ENCODE measurements at regions not wholly inside any gene's neighbourhood (a gene's known extent, or its start where the extent isn't known, plus 50 kb on each side); places are given as distances from the start of the nearest gene placed in this dataset.

- DNase-seq (ENCODE audit: low spot score) = no peak
Observed at GRCh38 chr5:167481345-167481744, 810.1 kb upstream of the WWC1 start.

GRCh38 chr5:167482555-167482954 lies 808.9 kb upstream of the WWC1 start:
- no peak for DNase-seq (ENCODE audit: low spot score)

DNA sequence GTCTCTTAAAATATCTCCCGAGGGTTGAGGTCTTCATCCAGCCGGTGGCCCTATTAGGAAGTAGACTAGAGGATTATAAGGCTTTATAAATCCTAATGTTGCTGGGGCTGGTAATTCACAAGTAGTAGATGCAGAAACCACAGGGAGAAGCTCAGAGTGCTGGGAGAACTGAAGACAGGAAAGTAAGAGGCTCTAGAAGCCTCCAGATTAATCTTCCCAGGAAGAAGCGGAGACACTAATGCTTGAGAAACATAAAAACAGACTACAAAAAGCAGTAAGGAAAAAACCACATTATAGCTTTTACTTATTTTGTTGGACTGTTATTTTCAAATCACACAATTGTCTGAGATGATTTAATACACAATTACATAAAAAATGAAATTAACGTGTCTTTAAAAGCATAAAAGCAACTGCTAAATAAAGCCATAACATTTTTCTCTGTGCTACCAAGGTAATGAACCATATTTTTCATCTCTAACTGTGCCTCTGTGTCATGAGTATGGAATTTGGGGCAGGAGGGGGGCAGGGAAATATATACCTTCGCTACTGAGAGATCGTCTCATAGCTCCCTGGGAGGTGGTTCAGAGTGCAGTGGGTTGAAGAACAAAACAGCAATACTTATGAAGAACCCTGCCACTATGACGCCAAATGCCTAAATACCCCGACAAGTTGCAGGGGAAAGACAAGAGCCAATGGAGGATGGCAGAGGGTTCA lies 806.2 kb upstream of the WWC1 start:
- no peak for DNase-seq (ENCODE audit: low spot score)

- no peak for DNase-seq (ENCODE audit: low spot score)
Observed at GRCh38 chr5:167488371-167488770, 803.1 kb upstream of the WWC1 start.

GRCh38 chr5:167489202-167489601 lies 802.2 kb upstream of the WWC1 start:
- DNase-seq (ENCODE audit: low spot score) = no peak

- DNase-seq (ENCODE audit: low spot score) = no peak
Observed at GRCh38 chr5:167503926-167504720, 787.3 kb upstream of the WWC1 start.

- DNase-seq (ENCODE audit: low spot score) = no peak
Observed at GRCh38 chr5:167507463-167508233, 783.8 kb upstream of the WWC1 start.

- DNase-seq (ENCODE audit: low spot score) = no peak
Observed at GRCh38 chr5:167509076-167509475, 782.4 kb upstream of the WWC1 start.

- no peak for DNase-seq (ENCODE audit: low spot score)
Observed at GRCh38 chr5:167511276-167511675, 780.2 kb upstream of the WWC1 start.

DNA sequence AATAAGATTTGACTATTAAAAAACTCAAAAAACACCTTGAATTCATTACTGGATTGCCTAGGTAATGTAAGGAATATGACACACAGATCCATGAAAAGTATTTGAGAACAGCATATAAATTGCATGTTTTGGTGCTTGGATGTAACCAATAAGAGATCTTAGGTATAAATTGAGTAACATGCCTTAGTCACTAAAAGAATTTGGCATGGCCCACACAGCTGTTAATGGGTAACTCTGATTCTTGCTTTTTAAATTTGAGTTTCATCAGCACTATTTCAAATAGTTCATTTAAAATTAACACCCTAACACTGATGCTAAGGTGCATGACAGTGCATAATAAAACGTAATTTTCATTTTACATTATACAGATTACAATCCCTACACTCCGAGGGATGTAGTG lies 779.3 kb upstream of the WWC1 start:
- DNase-seq (ENCODE audit: low spot score) = no peak

GRCh38 chr5:167513381-167513780 lies 778.1 kb upstream of the WWC1 start:
- no peak for DNase-seq (ENCODE audit: low spot score)

DNA sequence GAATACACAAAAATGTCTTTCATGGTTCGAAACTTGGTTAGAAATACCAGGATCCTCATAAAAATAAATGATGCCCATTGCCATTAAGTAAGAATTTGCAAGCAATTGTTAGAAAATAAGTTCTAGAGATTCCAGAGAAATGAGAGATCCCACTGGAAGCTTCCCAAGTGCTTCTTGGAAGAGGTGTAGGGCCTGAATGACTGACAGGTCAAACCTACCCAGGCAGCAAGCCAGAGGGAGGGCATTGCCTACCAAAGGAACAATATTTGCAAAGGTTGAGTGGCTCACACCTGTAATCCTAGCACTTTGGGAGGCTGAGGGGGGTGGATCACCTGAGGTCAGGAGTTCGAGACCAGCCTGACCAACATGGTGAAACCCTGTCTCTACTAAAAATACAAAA lies 777.0 kb upstream of the WWC1 start:
- DNase-seq (ENCODE audit: low spot score) = no peak

DNA sequence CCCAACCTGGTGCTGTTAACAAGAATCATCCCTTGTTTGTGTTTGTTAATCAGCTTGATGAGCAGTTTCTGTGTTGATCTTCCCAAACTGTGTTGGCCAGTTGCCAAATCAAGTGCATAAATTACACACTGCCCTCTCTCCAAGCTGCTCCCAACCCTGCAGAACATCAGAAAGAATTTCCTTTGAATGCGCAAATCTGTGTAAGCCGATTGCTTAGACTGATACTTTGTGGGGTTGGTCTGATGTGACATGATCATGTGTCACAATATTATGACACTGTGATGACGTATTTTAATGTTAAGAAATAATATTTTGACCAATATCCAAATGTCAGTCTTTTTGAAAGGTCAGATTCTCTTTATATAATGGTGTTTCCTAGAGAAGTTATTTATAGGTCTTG lies 766.4 kb upstream of the WWC1 start:
- DNase-seq (ENCODE audit: low spot score) = peak; percentile 11

DNA sequence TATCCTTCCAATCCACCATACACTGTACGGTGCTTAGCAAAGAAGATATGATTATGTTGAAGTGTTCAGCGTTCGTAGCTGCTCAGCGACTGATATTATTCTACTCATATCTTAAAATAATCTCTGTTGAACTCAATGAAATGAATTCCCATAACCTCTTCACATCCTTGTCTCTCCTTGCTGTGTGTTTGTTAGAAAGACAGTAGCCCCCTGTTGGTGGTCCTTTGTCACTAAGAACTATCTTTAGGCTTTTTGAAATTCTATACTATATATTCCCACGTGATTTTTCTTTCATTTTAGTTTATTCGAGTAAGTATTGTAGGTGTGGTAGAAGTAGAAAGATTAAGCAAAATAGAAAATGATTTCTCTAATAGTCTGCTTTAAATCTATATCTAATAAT lies 762.8 kb upstream of the WWC1 start:
- no peak for DNase-seq (ENCODE audit: low spot score)

DNA sequence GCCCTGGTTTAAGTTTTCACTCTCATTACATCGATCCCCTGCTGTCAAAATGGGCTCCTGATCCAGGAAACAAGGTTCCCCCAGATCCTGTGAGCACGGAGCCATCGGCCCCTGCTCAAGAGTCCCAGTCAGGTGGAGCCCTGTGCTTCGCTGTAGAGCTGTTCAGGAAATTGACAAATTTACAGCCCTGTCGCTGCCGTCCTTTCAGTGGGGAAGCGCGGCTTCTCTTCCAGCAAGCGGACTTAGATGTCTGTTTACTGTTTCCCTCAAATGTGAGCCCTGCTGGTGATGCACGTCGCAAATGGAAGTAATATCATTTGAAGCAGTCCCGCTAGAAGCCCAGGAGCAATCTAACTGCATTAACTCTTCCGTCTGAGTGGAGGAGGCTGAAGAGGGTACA lies 760.9 kb upstream of the WWC1 start:
- DNase-seq (ENCODE audit: low spot score) = no peak

GRCh38 chr5:167533814-167534795 lies 757.3 kb upstream of the WWC1 start:
- no peak for DNase-seq (ENCODE audit: low spot score)

DNA sequence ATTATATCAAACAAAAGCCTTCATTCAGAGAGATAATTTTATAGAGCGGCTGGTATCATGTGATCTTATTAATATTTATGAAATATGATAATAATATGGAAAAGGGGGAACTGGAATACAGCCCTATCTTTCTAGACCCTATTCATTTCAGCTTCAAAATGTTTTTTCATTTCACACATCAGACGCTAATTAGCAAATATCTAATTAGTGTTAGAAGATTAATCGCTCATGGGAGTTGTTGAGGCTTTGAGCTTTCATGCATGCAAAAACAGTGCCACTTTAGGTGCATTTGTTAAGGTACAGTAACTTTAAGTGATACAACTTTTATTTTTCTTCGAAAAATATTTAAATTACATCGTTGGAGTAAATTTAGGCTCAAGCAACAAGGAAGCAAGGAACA lies 751.7 kb upstream of the WWC1 start:
- DNase-seq (ENCODE audit: low spot score) = no peak

- no peak for DNase-seq (ENCODE audit: low spot score)
Observed at GRCh38 chr5:167546270-167546669, 745.2 kb upstream of the WWC1 start.

- no peak for DNase-seq (ENCODE audit: low spot score)
Observed at GRCh38 chr5:167552356-167552755, 739.1 kb upstream of the WWC1 start.

DNA sequence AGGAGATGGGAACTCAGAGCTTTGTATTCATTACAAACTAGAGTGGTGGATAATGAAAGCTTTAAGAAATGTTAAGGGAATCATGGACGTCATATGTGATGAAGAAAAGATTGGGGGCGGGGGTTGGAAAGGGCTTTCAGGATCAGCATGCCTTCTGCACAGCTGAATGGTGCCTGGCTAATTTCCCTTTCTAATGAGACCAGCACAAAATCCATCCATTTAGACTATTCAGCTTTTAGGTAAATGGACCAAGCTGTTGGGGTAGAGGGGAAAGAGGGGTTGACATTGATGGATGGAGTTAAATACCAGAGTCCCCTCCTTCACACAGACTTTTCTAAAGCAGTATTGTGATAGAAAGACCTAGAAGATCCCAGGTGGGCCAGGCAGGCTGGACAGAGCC lies 737.9 kb upstream of the WWC1 start:
- DNase-seq (ENCODE audit: low spot score) = no peak

DNA sequence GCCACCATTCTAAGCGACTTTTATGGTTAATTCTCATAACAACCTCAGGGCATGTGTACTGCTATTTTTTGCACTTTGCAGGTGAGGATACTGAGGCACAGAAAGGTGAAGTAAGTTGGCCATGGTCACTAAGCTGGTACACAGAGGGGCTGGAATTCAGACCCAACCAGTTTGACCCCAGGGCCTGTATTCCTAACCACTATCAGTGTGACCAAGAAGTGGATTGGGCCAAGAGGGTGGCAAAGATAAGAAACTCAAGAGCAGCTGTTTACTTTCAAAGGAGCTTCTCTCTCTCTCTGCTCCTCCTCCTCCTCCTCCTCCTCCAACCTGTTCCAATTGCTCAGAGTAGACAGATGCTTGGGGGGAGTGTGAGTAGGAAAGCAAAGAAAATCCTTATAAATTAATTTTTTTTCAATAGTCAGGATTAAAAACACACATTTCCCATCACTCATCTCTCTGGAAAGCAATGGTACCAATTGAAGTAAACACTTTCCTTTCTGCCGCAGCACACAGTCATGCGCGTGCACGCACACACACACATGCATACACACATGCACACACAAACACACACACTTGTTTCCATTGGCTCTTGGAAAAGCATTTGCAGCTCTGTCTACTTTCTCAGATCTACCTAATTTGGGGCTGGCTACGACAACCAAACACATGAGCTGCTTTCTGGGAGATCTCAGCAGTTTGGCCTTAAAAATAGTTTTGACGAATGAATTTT lies 736.7 kb upstream of the WWC1 start:
- no peak for DNase-seq (ENCODE audit: low spot score)
